ENCODE measurements at regions not wholly inside any gene's neighbourhood (a gene's known extent, or its start where the extent isn't known, plus 50 kb on each side); places are given as distances from the start of the nearest gene placed in this dataset.
"Not testable (repeated sequence)": the region's sequence is repeated elsewhere in the genome, so short reads cannot be mapped to it uniquely, and the experiment has no call there.

GRCh38 chr15:72865486-72865885 is 81.9 kb upstream of the ADPGK start:
- peak; percentile 23 for DNase-seq (ENCODE audit: low spot score)

- DNase-seq (ENCODE audit: low spot score): no peak
Measured at GRCh38 chr15:72864681-72865080, 81.1 kb upstream of the ADPGK start.

DNA sequence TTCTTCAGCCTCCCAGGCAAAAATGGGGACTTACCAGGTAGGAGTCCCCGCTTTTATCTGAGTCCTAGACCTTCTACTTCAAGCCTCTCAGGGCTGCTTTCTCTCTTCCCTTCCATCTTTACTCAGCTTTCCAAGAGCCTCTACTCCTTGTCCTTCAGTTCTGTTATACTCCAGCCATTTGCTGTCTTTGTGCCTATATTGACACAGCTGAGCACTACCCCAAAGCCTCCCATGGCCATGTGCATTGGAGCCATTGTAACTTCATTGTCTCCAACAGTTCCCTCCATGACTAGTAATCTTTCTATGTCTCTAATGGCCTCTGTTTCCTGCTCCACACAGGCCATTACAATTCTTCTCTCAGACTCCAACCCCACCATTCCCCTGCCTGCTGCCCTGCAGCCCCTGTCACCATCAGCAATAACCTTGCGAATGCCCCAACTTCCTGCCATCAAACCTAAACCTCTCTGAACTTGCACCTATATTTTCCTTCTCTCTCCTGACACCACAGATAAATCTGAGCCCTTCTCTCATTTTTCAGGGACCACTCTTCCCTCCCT is 77.9 kb upstream of the ADPGK start:
- no peak for DNase-seq (ENCODE audit: low spot score)

GRCh38 chr15:72859757-72860145 is 76.2 kb upstream of the ADPGK start:
- no peak for DNase-seq (ENCODE audit: low spot score)

GRCh38 chr15:72859017-72859756 is 75.6 kb upstream of the ADPGK start:
- DNase-seq (ENCODE audit: low spot score): no peak

GRCh38 chr15:72858205-72858604 is 74.6 kb upstream of the ADPGK start:
- DNase-seq (ENCODE audit: low spot score): no peak

DNA sequence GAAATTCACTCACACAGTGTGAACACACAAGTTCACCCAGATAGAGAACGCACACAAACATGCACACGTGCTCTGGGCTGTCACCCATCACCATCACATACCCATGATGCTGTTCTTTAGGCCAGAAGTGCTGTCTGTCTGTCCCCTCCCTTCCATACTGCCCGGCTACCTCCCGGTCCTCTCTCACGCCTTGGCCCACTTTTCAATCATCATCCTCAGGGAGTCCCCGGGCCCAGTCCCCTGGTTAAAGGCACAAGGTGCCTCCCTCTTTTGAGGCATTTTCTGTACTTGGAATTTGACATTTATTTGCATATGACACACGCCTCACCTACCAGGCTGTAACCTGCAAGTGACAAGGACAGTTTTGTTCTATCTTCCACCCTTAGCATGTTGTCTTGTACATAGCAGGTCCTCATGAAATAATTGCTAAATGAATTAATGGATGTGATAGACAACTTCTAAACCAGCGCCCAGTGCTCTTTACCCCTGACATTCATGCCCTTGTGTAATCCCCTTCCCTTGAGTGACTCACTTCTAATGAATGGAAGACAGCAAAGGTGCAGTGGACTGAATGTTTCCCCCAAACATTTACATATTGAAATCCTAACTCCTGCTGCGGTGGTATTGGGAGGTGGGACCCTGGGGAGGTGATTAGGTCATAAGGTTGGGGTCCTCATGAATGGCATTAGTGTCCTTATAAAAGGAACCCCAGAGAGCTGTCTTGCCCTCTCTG is 73.9 kb upstream of the ADPGK start:
- no peak for DNase-seq (ENCODE audit: low spot score)

GRCh38 chr15:72856549-72857040 is 73.0 kb upstream of the ADPGK start:
- no peak for DNase-seq (ENCODE audit: low spot score)

- DNase-seq (ENCODE audit: low spot score): no peak
Measured at GRCh38 chr15:72855791-72856190, 72.2 kb upstream of the ADPGK start.

- peak; percentile 23 for DNase-seq (ENCODE audit: low spot score)
Measured at GRCh38 chr15:72852273-72852672, 68.7 kb upstream of the ADPGK start.

GRCh38 chr15:72851586-72851985 is 68.0 kb upstream of the ADPGK start:
- no peak for DNase-seq (ENCODE audit: low spot score)

DNA sequence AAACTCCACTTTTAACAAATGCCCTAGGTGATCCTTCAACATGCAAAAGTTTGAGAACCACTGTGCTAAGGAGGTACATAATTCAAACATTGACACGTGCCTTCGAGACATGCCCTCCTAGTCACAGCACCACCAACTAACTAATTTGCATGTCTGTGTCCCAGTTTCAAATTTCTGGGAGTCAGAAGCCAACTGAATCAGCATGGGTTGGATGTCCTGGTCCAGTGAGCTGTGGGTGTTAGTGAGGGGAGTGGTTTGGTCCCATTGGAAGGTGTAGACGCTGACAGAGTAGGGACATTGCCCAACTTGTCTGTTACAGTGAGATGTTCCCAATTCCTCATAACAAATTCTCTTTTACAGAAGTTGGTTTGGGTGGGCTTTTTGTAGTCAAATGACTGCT is 67.3 kb upstream of the ADPGK start:
- DNase-seq (ENCODE audit: low spot score): no peak

GRCh38 chr15:72847806-72848205 is 64.2 kb upstream of the ADPGK start:
- DNase-seq (ENCODE audit: low spot score): no peak

GRCh38 chr15:72847033-72847432 is 63.5 kb upstream of the ADPGK start:
- no peak for DNase-seq (ENCODE audit: low spot score)

- no peak for DNase-seq (ENCODE audit: low spot score)
Measured at GRCh38 chr15:72845981-72846383, 62.4 kb upstream of the ADPGK start.

- DNase-seq (ENCODE audit: low spot score): no peak
Measured at GRCh38 chr15:72844067-72844466, 60.5 kb upstream of the ADPGK start.

GRCh38 chr15:72843340-72843739 is 59.8 kb upstream of the ADPGK start:
- DNase-seq (ENCODE audit: low spot score): not testable (repeated sequence)

DNA sequence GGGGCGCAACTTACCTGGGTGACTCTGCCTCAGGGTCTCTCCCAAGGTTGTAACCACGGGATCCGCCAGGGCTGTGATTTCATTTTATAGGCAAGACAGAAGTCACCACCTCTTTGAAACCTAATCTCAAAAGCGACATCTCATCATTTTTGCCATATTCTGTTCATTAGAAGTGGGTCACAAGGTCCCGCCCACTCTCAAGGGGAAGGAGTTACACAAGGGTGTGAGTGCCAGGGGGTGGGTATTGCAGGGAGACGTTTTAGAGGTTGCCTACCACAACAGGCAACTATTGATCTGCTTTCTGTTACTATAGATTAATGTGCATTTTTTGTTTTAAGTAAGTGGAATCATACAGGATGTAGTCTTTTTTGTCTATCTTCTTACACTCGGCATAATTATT is 56.6 kb upstream of the ADPGK start:
- no peak for DNase-seq (ENCODE audit: low spot score)

DNA sequence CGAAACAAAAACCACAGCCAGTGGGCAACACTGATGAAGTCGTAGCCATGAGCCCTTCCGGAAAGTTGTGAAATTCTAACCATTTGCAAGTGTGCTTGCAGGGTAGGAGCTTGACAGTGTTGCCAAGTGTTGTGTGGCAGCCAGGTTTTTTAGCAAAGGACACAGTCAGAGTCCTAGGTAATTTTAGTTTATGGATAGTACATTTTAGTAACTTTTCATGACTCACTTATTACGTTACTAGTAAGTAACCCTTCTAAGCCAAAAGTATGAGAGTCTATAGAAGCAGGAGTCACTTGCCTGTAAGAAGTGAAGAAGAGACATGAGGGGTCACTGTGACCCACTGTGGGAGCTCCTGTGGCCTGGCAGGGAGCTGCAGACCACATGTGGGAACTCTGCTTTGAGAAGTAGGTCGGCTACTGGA is 54.8 kb upstream of the ADPGK start:
- no peak for DNase-seq (ENCODE audit: low spot score)

DNA sequence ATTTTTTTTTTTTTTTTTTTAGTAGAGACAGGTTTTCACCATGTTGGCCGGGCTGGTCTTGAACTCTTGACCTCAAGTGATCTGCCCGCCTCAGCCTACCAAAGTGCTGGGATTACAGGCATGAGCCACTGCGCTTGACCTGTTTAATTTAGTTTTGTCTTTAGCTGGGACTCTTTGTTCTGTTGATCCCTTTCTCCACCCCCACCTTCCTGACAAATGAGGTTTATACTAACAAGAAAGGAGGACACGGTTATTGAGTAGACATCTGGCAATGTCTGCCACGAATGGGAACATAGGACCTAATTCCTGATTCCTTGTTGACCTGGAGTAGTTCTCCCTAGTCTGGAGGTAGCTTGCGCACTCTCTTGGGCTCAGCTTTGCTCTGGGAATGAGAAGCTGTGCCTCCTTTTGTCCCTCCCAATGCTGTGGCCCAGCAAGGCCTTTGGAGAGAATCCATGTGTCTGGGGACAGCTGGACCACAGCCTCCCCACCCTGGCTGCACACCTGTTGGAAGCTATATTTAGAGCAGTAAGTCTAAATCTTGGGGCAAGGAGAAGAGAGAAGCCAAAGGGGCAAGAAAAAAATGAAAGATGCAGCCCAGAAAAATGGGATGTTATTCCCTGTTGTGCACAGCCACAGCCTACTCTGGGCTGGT is 53.2 kb upstream of the ADPGK start:
- no peak for DNase-seq (ENCODE audit: low spot score)

- DNase-seq (ENCODE audit: low spot score): peak; percentile 16
Measured at GRCh38 chr15:72835294-72835890, 51.8 kb upstream of the ADPGK start.

DNA sequence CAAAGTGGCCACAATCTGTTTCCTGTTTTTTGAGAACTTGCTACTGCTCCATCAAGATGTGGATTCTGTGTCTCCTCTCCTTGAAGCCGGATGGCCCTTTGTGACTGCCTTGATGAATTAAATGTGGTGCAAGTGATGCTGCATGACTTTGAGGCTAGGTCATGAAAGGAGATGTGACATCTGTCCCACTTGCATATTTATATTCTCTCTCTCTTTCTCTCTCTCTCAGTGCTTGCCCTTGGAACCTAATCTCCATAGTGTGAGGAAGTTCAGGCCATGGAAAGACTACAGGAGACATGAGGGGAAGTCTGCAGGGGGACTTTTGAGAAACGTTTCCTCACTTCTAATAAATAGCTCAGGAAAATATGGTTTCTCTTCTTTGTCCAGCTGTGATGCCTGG is 50.0 kb upstream of the ADPGK start:
- DNase-seq (ENCODE audit: low spot score): no peak
